ENCODE measurements at regions not wholly inside any gene's neighbourhood (a gene's known extent, or its start where the extent isn't known, plus 50 kb on each side); places are given as distances from the start of the nearest gene placed in this dataset.

- Histone ChIP-seq H3K4me1 (ENCODE audit: control insufficient read depth, insufficient read depth, low read length) (no peaks in the 10 kb centered on the region), H3K9me3 (replicated peaks; ENCODE audit: control insufficient read depth, insufficient read depth, low read length) (no peaks in the 10 kb centered on the region), H3K4me3 (no peak overlapping the region), H3K27ac (ENCODE audit: control insufficient read depth, insufficient read depth) (no peak overlapping the region), H3K4me2 (ENCODE audit: control insufficient read depth, insufficient read depth) (no peak overlapping the region), H2AFZ (ENCODE audit: control insufficient read depth, low read depth, low read length) (no peak overlapping the region), H3K9ac (ENCODE audit: control insufficient read depth, insufficient read depth, low read length) (no peak overlapping the region), H3K36me3 (ENCODE audit: control insufficient read depth in 2 of 2, insufficient read depth in 2 of 2, low read length in 1 of 2) (no peaks in the 10 kb centered on the region), H3K27me3 (replicated peaks in 1 of 2; ENCODE audit: control insufficient read depth in 2 of 2, insufficient read depth in 2 of 2, low read length in 1 of 2) (no peaks in the 10 kb centered on the region), H3K79me2 (ENCODE audit: control insufficient read depth, insufficient read depth, low read length) (no peaks in the 10 kb centered on the region), H4K20me1 (ENCODE audit: control insufficient read depth, insufficient read depth) (no peaks in the 10 kb centered on the region)
- no peak for ATAC-seq
- ChIA-PET CTCF (interaction anchor here (0.8 to 1.1 kb wide), 2 partner anchors 10 to 442 kb away, joined by 3 read pairs; no protein-coding TSS in a partner anchor), RAD21 (ENCODE audit: unreplicated experiment) (no interaction called here), SMC1A (ENCODE audit: uncharacterized antibody, unreplicated experiment) (interaction anchor here (1.0 to 1.5 kb wide), 4 partner anchors 9 to 125 kb away, joined by 3 to 5 read pairs (median 4); no protein-coding TSS in a partner anchor), POLR2A (interaction anchor here (1.0 kb wide), 1 partner anchor 9 kb away, joined by 3 read pairs; no protein-coding TSS in a partner anchor)
- no peak for FAIRE-seq
- no peak for DNase-seq (ENCODE audit: low read depth, low spot score)
- 25% methylated on average over 5 of the region's 5 CpGs for WGBS (ENCODE audit: insufficient coverage, insufficient replicate concordance, low lambda C conversion rate, missing lambda C conversion rate)
- intact Hi-C loops (cut with micrococcal nuclease; ENCODE audit: unreplicated experiment): no loop called here
- no TSS peak for BruUV-seq (replicated peaks)
- in situ Hi-C loops (cut with MboI): no loop called here
- no peak for TF ChIP-seq BACH1 (IDR thresholded peaks at IDR 0.05; ENCODE audit: borderline replicate concordance)
- TF ChIP-seq MLLT1 (IDR thresholded peaks at IDR 0.05): no peak
- TF ChIP-seq, protein P1, sequence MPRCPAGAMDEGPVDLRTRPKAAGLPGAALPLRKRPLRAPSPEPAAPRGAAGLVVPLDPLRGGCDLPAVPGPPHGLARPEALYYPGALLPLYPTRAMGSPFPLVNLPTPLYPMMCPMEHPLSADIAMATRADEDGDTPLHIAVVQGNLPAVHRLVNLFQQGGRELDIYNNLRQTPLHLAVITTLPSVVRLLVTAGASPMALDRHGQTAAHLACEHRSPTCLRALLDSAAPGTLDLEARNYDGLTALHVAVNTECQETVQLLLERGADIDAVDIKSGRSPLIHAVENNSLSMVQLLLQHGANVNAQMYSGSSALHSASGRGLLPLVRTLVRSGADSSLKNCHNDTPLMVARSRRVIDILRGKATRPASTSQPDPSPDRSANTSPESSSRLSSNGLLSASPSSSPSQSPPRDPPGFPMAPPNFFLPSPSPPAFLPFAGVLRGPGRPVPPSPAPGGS (IDR thresholded peaks at IDR 0.05; ENCODE audit: borderline replicate concordance, insufficient read depth, low read depth, low read length, poor library complexity, severe bottlenecking): no peak
- no peak for TF ChIP-seq CHD1 (IDR thresholded peaks at IDR 0.05; ENCODE audit: low read depth, low read length)
- TF ChIP-seq ZSCAN29 (IDR thresholded peaks at IDR 0.05): no peak
- TF ChIP-seq CEBPZ (IDR thresholded peaks at IDR 0.05; ENCODE audit: low read depth, low read length): no peak
- TF ChIP-seq NFYB (IDR thresholded peaks at IDR 0.05; ENCODE audit: insufficient read depth, low read depth, low read length): no peak
- TF ChIP-seq ZNF24 (IDR thresholded peaks at IDR 0.05): no peak
- TF ChIP-seq ATF2 (IDR thresholded peaks at IDR 0.05; ENCODE audit: low read length): no peak
- no peak for TF ChIP-seq CHD4 (IDR thresholded peaks at IDR 0.05)
- TF ChIP-seq NFXL1 (IDR thresholded peaks at IDR 0.05; ENCODE audit: borderline replicate concordance): no peak
- no peak for TF ChIP-seq PKNOX1 (IDR thresholded peaks at IDR 0.05)
- TF ChIP-seq MAX (IDR thresholded peaks at IDR 0.05; ENCODE audit: low read depth, low read length): no peak
- no peak for TF ChIP-seq RBBP5 (conservative IDR thresholded peaks at IDR 0.05)
- no peak for TF ChIP-seq E2F4 (IDR thresholded peaks at IDR 0.05; ENCODE audit: low read depth, low read length)
Measured at GRCh38 chr7:84538268-84538667, 343.7 kb upstream of the SEMA3A start.

Data from GM12878 (cell line).